ENCODE measurements at regions not wholly inside any gene's neighbourhood (a gene's known extent, or its start where the extent isn't known, plus 50 kb on each side); places are given as distances from the start of the nearest gene placed in this dataset.

GRCh38 chr4:22245294-22245693 is 270.6 kb downstream of the ADGRA3 start:
- H3K9me3 Mint-ChIP-seq, result no peaks in the 10 kb centered on the region
- no peaks in the 10 kb centered on the region for H3K27me3 Mint-ChIP-seq
- H3K36me3 Mint-ChIP-seq (ENCODE audit: low read depth), result no peaks in the 10 kb centered on the region
- H3K4me1 Mint-ChIP-seq, result peaks cover 19% of the 10 kb centered on the region
- no peak overlapping the region for H3K4me3 Mint-ChIP-seq
- DNase-seq, result no peak
- no peak overlapping the region for H3K27ac Mint-ChIP-seq
- intact Hi-C loops (cut with micrococcal nuclease), result no loop called here

GRCh38 chr4:22241415-22241814 is 274.5 kb downstream of the ADGRA3 start:
- Mint-ChIP-seq H3K4me1 (peaks cover 35% of the 10 kb centered on the region), H3K9me3 (no peaks in the 10 kb centered on the region), H3K4me3 (peak overlapping the region; percentile 66), H3K27me3 (no peaks in the 10 kb centered on the region), H3K36me3 (ENCODE audit: low read depth) (no peaks in the 10 kb centered on the region), H3K27ac (peak overlapping the region; percentile 76)
- intact Hi-C loops (cut with micrococcal nuclease), result no loop called here
- DNase-seq, result peak; percentile 63

GRCh38 chr4:22240814-22241213 is 275.1 kb downstream of the ADGRA3 start:
- Mint-ChIP-seq H3K4me1 (peaks cover 35% of the 10 kb centered on the region), H3K9me3 (no peaks in the 10 kb centered on the region), H3K4me3 (peak overlapping the region; percentile 66), H3K36me3 (ENCODE audit: low read depth) (no peaks in the 10 kb centered on the region), H3K27ac (peak overlapping the region; percentile 76), H3K27me3 (no peaks in the 10 kb centered on the region)
- intact Hi-C loops (cut with micrococcal nuclease), result no loop called here
- no peak for DNase-seq

- intact Hi-C loops (cut with micrococcal nuclease), result no loop called here
- Mint-ChIP-seq H3K9me3 (no peaks in the 10 kb centered on the region), H3K36me3 (ENCODE audit: low read depth) (no peaks in the 10 kb centered on the region), H3K27me3 (no peaks in the 10 kb centered on the region), H3K4me3 (no peak overlapping the region), H3K4me1 (peaks cover 31% of the 10 kb centered on the region), H3K27ac (no peak overlapping the region)
- DNase-seq, result no peak
Measured at GRCh38 chr4:22238742-22239141, 277.1 kb downstream of the ADGRA3 start.

GRCh38 chr4:22237846-22238494 is 277.9 kb downstream of the ADGRA3 start:
- DNase-seq, result peak; percentile 66
- Mint-ChIP-seq H3K9me3 (no peaks in the 10 kb centered on the region), H3K4me3 (peak overlapping the region; percentile 74), H3K27ac (peak overlapping the region; percentile 45), H3K27me3 (no peaks in the 10 kb centered on the region), H3K36me3 (ENCODE audit: low read depth) (no peaks in the 10 kb centered on the region), H3K4me1 (peaks cover 28% of the 10 kb centered on the region)
- intact Hi-C loops (cut with micrococcal nuclease), result loop anchor here (1.0 kb wide), 1 partner anchor 151 kb away; no protein-coding TSS in a partner anchor

GRCh38 chr4:22237155-22237751 is 278.6 kb downstream of the ADGRA3 start:
- intact Hi-C loops (cut with micrococcal nuclease), result loop anchor here (1.0 kb wide), 1 partner anchor 152 kb away; no protein-coding TSS in a partner anchor
- H3K27ac Mint-ChIP-seq, result peak overlapping the region; percentile 45

GRCh38 chr4:22235698-22236097 is 280.2 kb downstream of the ADGRA3 start:
- H3K27me3 Mint-ChIP-seq, result peaks cover 2% of the 10 kb centered on the region
- DNase-seq, result no peak
- no peak overlapping the region for H3K4me3 Mint-ChIP-seq
- peaks cover 20% of the 10 kb centered on the region for H3K4me1 Mint-ChIP-seq
- intact Hi-C loops (cut with micrococcal nuclease), result no loop called here
- no peaks in the 10 kb centered on the region for H3K36me3 Mint-ChIP-seq (ENCODE audit: low read depth)
- no peak overlapping the region for H3K27ac Mint-ChIP-seq
- no peaks in the 10 kb centered on the region for H3K9me3 Mint-ChIP-seq

More at GRCh38 chr4:22237155-22237751, 278.6 kb downstream of the ADGRA3 start:
- Mint-ChIP-seq H3K36me3 (ENCODE audit: low read depth) (no peaks in the 10 kb centered on the region), H3K27me3 (no peaks in the 10 kb centered on the region), H3K4me1 (peaks cover 28% of the 10 kb centered on the region), H3K9me3 (no peaks in the 10 kb centered on the region), H3K4me3 (peak overlapping the region; percentile 74)
- DNase-seq, result peak; percentile 89

- H3K4me3 Mint-ChIP-seq, result no peak overlapping the region
- no peak overlapping the region for H3K27ac Mint-ChIP-seq
- no peak for DNase-seq
- no peaks in the 10 kb centered on the region for H3K9me3 Mint-ChIP-seq
- intact Hi-C loops (cut with micrococcal nuclease), result no loop called here
- peaks cover 2% of the 10 kb centered on the region for H3K27me3 Mint-ChIP-seq
- no peaks in the 10 kb centered on the region for H3K36me3 Mint-ChIP-seq (ENCODE audit: low read depth)
- peaks cover 6% of the 10 kb centered on the region for H3K4me1 Mint-ChIP-seq
Measured at GRCh38 chr4:22233230-22233629, 282.6 kb downstream of the ADGRA3 start.

GRCh38 chr4:22220965-22221364 is 272.4 kb upstream of the KCNIP4 start:
- Mint-ChIP-seq H3K4me3 (no peak overlapping the region), H3K36me3 (ENCODE audit: low read depth) (no peaks in the 10 kb centered on the region), H3K27ac (no peak overlapping the region), H3K9me3 (no peaks in the 10 kb centered on the region), H3K4me1 (no peaks in the 10 kb centered on the region), H3K27me3 (no peaks in the 10 kb centered on the region)
- intact Hi-C loops (cut with micrococcal nuclease), result no loop called here
- no peak for DNase-seq

- Mint-ChIP-seq H3K36me3 (ENCODE audit: low read depth) (no peaks in the 10 kb centered on the region), H3K4me3 (no peak overlapping the region), H3K27ac (no peak overlapping the region), H3K9me3 (no peaks in the 10 kb centered on the region), H3K27me3 (no peaks in the 10 kb centered on the region), H3K4me1 (no peaks in the 10 kb centered on the region)
- intact Hi-C loops (cut with micrococcal nuclease), result no loop called here
- DNase-seq, result no peak
Measured at GRCh38 chr4:22217480-22217879, 268.9 kb upstream of the KCNIP4 start.

- no peak for DNase-seq
- Mint-ChIP-seq H3K36me3 (ENCODE audit: low read depth) (no peaks in the 10 kb centered on the region), H3K4me3 (no peak overlapping the region), H3K4me1 (no peaks in the 10 kb centered on the region), H3K9me3 (no peaks in the 10 kb centered on the region), H3K27me3 (no peaks in the 10 kb centered on the region), H3K27ac (no peak overlapping the region)
- intact Hi-C loops (cut with micrococcal nuclease), result no loop called here
Measured at GRCh38 chr4:22216278-22216677, 267.7 kb upstream of the KCNIP4 start.

GRCh38 chr4:22215084-22215483 is 266.5 kb upstream of the KCNIP4 start:
- no peak for DNase-seq
- Mint-ChIP-seq H3K27me3 (no peaks in the 10 kb centered on the region), H3K27ac (no peak overlapping the region), H3K9me3 (no peaks in the 10 kb centered on the region), H3K4me1 (no peaks in the 10 kb centered on the region), H3K4me3 (no peak overlapping the region), H3K36me3 (ENCODE audit: low read depth) (no peaks in the 10 kb centered on the region)
- intact Hi-C loops (cut with micrococcal nuclease), result no loop called here

- H3K9me3 Mint-ChIP-seq, result no peaks in the 10 kb centered on the region
- H3K27me3 Mint-ChIP-seq, result no peaks in the 10 kb centered on the region
- H3K4me1 Mint-ChIP-seq, result no peaks in the 10 kb centered on the region
- no peaks in the 10 kb centered on the region for H3K36me3 Mint-ChIP-seq (ENCODE audit: low read depth)
- intact Hi-C loops (cut with micrococcal nuclease), result no loop called here
- no peak overlapping the region for H3K4me3 Mint-ChIP-seq
- H3K27ac Mint-ChIP-seq, result no peak overlapping the region
- no peak for DNase-seq
Measured at GRCh38 chr4:22203711-22204011, 255.1 kb upstream of the KCNIP4 start.

GRCh38 chr4:22202975-22203710 is 254.6 kb upstream of the KCNIP4 start:
- intact Hi-C loops (cut with micrococcal nuclease), result no loop called here
- H3K36me3 Mint-ChIP-seq (ENCODE audit: low read depth), result no peaks in the 10 kb centered on the region
- H3K27ac Mint-ChIP-seq, result no peak overlapping the region
- no peak for DNase-seq
- no peak overlapping the region for H3K4me3 Mint-ChIP-seq
- no peaks in the 10 kb centered on the region for H3K27me3 Mint-ChIP-seq
- H3K9me3 Mint-ChIP-seq, result peaks cover 3% of the 10 kb centered on the region
- no peaks in the 10 kb centered on the region for H3K4me1 Mint-ChIP-seq
